GM21423 (cell line): ENCODE measurements at regions not wholly inside any gene's neighbourhood (a gene's known extent, or its start where the extent isn't known, plus 50 kb on each side); places are given as distances from the start of the nearest gene placed in this dataset.
"Not testable (repeated sequence)": the region's sequence is repeated elsewhere in the genome, so short reads cannot be mapped to it uniquely, and the experiment has no call there.

Experiments
- ATAC-seq: cut with Tn5 transposase; IDR thresholded peaks from one replicate; pipeline ENCODE4 v1.9.1; 2021; ENCODE audit warnings: mild to moderate bottlenecking, moderate library complexity; ENCODE audit not compliant: unreplicated experiment

- not testable (repeated sequence) for ATAC-seq
These were observed 319.6 kb upstream of the FGF16 start for GRCh38 chrX:77127571-77127970.

GRCh38 chrX:77143907-77144306, 303.3 kb upstream of the FGF16 start:
- ATAC-seq: no peak

- no peak for ATAC-seq
These were observed 286.9 kb upstream of the FGF16 start for GRCh38 chrX:77160301-77160700.

- no peak for ATAC-seq
These were observed 284.4 kb upstream of the FGF16 start for GRCh38 chrX:77162777-77163176.

- ATAC-seq: no peak
These were observed 279.2 kb upstream of the FGF16 start for GRCh38 chrX:77167993-77168392.

GRCh38 chrX:77174680-77175519, 272.3 kb upstream of the FGF16 start:
- ATAC-seq: no peak

GRCh38 chrX:77200663-77201062, 246.5 kb upstream of the FGF16 start:
- ATAC-seq: no peak

- ATAC-seq: no peak
These were observed 224.1 kb upstream of the FGF16 start for GRCh38 chrX:77223046-77223445.

GRCh38 chrX:77264490-77264889, 182.7 kb upstream of the FGF16 start:
- no peak for ATAC-seq

- ATAC-seq: no peak
These were observed 171.8 kb upstream of the FGF16 start for GRCh38 chrX:77275392-77275791.

- no peak for ATAC-seq
These were observed 170.4 kb upstream of the FGF16 start for GRCh38 chrX:77276742-77277141.

GRCh38 chrX:77277911-77278310, 169.3 kb upstream of the FGF16 start:
- no peak for ATAC-seq

GRCh38 chrX:77279373-77279772, 167.8 kb upstream of the FGF16 start:
- ATAC-seq: not testable (repeated sequence)

- no peak for ATAC-seq
These were observed 153.7 kb upstream of the FGF16 start for GRCh38 chrX:77293331-77293995.

GRCh38 chrX:77298296-77298695, 148.9 kb upstream of the FGF16 start:
- no peak for ATAC-seq

- ATAC-seq: no peak
These were observed 148.4 kb upstream of the FGF16 start for GRCh38 chrX:77298790-77299189.

GRCh38 chrX:77299549-77299948, 147.6 kb upstream of the FGF16 start:
- no peak for ATAC-seq

GRCh38 chrX:77342004-77342403, 105.2 kb upstream of the FGF16 start:
- ATAC-seq: no peak

- ATAC-seq: no peak
These were observed 100.3 kb upstream of the FGF16 start for GRCh38 chrX:77346859-77347258.

GRCh38 chrX:77347572-77347971, 99.6 kb upstream of the FGF16 start:
- ATAC-seq: no peak

- no peak for ATAC-seq
These were observed 57.3 kb upstream of the FGF16 start for GRCh38 chrX:77389891-77390290.

GRCh38 chrX:77390365-77390764, 56.8 kb upstream of the FGF16 start:
- ATAC-seq: not testable (repeated sequence)
